ENCODE measurements at regions not wholly inside any gene's neighbourhood (a gene's known extent, or its start where the extent isn't known, plus 50 kb on each side); places are given as distances from the start of the nearest gene placed in this dataset.
"Not testable (repeated sequence)": the region's sequence is repeated elsewhere in the genome, so short reads cannot be mapped to it uniquely, and the experiment has no call there.

GRCh38 chr11:71127806-71128205 lies 124.6 kb downstream of the SHANK2 start:
- DNase-seq (ENCODE audit: low read depth) = no peak

- not testable (repeated sequence) for DNase-seq (ENCODE audit: low read depth)
Observed at GRCh38 chr11:71126401-71126800, 126.0 kb downstream of the SHANK2 start.

GRCh38 chr11:71125150-71125549 lies 127.2 kb downstream of the SHANK2 start:
- no peak for DNase-seq (ENCODE audit: low read depth)

- no peak for DNase-seq (ENCODE audit: low read depth)
Observed at GRCh38 chr11:71124127-71124526, 128.2 kb downstream of the SHANK2 start.

GRCh38 chr11:71120471-71120896 lies 131.9 kb downstream of the SHANK2 start:
- no peak for DNase-seq (ENCODE audit: low read depth)

GRCh38 chr11:71119656-71120269 lies 132.6 kb downstream of the SHANK2 start:
- DNase-seq (ENCODE audit: low read depth) = no peak

GRCh38 chr11:71118671-71119250 lies 133.6 kb downstream of the SHANK2 start:
- no peak for DNase-seq (ENCODE audit: low read depth)

- DNase-seq (ENCODE audit: low read depth) = no peak
Observed at GRCh38 chr11:71117311-71117710, 135.1 kb downstream of the SHANK2 start.

- no peak for DNase-seq (ENCODE audit: low read depth)
Observed at GRCh38 chr11:71116693-71117040, 135.7 kb downstream of the SHANK2 start.

- DNase-seq (ENCODE audit: low read depth) = no peak
Observed at GRCh38 chr11:71115770-71116692, 136.3 kb downstream of the SHANK2 start.

GRCh38 chr11:71114124-71114851 lies 138.1 kb downstream of the SHANK2 start:
- DNase-seq (ENCODE audit: low read depth) = no peak

- DNase-seq (ENCODE audit: low read depth) = no peak
Observed at GRCh38 chr11:71112990-71113389, 139.4 kb downstream of the SHANK2 start.

- DNase-seq (ENCODE audit: low read depth) = no peak
Observed at GRCh38 chr11:71112454-71112853, 139.9 kb downstream of the SHANK2 start.

GRCh38 chr11:71109586-71109985 lies 142.8 kb downstream of the SHANK2 start:
- no peak for DNase-seq (ENCODE audit: low read depth)

GRCh38 chr11:71109186-71109585 lies 143.2 kb downstream of the SHANK2 start:
- no peak for DNase-seq (ENCODE audit: low read depth)

- no peak for DNase-seq (ENCODE audit: low read depth)
Observed at GRCh38 chr11:71108013-71108865, 144.1 kb downstream of the SHANK2 start.

GRCh38 chr11:71106671-71107070 lies 145.7 kb downstream of the SHANK2 start:
- no peak for DNase-seq (ENCODE audit: low read depth)

GRCh38 chr11:71103266-71103665 lies 149.1 kb downstream of the SHANK2 start:
- no peak for DNase-seq (ENCODE audit: low read depth)

GRCh38 chr11:71102251-71102995 lies 150.0 kb downstream of the SHANK2 start:
- DNase-seq (ENCODE audit: low read depth) = no peak

- no peak for DNase-seq (ENCODE audit: low read depth)
Observed at GRCh38 chr11:71101606-71102005, 150.8 kb downstream of the SHANK2 start.

GRCh38 chr11:71101046-71101445 lies 151.3 kb downstream of the SHANK2 start:
- DNase-seq (ENCODE audit: low read depth) = no peak
